Transverse colon (tissue), 4 donors: ENCODE measurements at regions not wholly inside any gene's neighbourhood (a gene's known extent, or its start where the extent isn't known, plus 50 kb on each side); places are given as distances from the start of the nearest gene placed in this dataset.

Source experiments
- CTCF ChIP-seq, 5 experiments: fragments of 200-600 bp in 3 of 5; fragments of 450-650 bp in 2 of 5; sonication (generic) in 3 of 5; IDR thresholded peaks; 1 replicate in 2 of 5; 2 replicates in 3 of 5; pipeline ENCODE4 v1.5.1; 2016 to 2017; ENCODE audit warnings: antibody characterized with exemption in 5 of 5, inconsistent platforms in 3 of 5, mild to moderate bottlenecking in 2 of 5, moderate library complexity in 1 of 5
- EP300 ChIP-seq: sonication (generic); formaldehyde crosslinking; IDR thresholded peaks from one replicate; pipeline ENCODE4 v1.6.1; 2017; ENCODE audit warnings: antibody characterized with exemption, low read depth
- POLR2A ChIP-seq: fragments of 450-650 bp; IDR thresholded peaks from one replicate; pipeline ENCODE4 v1.6.1; 2016; ENCODE audit warnings: antibody characterized with exemption, mild to moderate bottlenecking, moderate library complexity
- POLR2AphosphoS5 ChIP-seq, 3 donors: sonication (generic); formaldehyde crosslinking; IDR thresholded peaks; one replicate each; pipeline ENCODE4 v1.6.1; 2016; ENCODE audit warnings: antibody characterized with exemption in 3 of 3

GRCh38 chr7:46637793-46638735 is 717.0 kb upstream of the IGFBP3 start:
- no peak for TF ChIP-seq POLR2A
- TF ChIP-seq POLR2AphosphoS5 (IDR thresholded peaks at IDR 0.05), result no peak
- TF ChIP-seq CTCF (IDR thresholded peaks at IDR 0.05), result no peak
- no peak for TF ChIP-seq EP300
